Keratinocyte (primary cell): ENCODE measurements at regions not wholly inside any gene's neighbourhood (a gene's known extent, or its start where the extent isn't known, plus 50 kb on each side); places are given as distances from the start of the nearest gene placed in this dataset.

ENCODE experiments used
- CTCF ChIP-seq, 3 experiments: IDR thresholded peaks in 1 of 3; conservative IDR thresholded peaks in 1 of 3; optimal IDR thresholded peaks in 1 of 3; 2 replicates in 2 of 3; 3 replicates in 1 of 3; pipeline versions ENCODE3 to v1.5.1; 2011; ENCODE audit warnings: low read length in 3 of 3, mild to moderate bottlenecking in 3 of 3, moderate library complexity in 2 of 3, control low read depth in 1 of 3, inconsistent platforms in 1 of 3; ENCODE audit not compliant: insufficient read depth in 2 of 3; ENCODE audit errors: extremely low read depth in 1 of 3
- EZH2 ChIP-seq: IDR thresholded peaks from one replicate; pipeline ENCODE4 v1.6.1; 2012; ENCODE audit warnings: inconsistent platforms, mild to moderate bottlenecking, low read length, moderate library complexity

DNA sequence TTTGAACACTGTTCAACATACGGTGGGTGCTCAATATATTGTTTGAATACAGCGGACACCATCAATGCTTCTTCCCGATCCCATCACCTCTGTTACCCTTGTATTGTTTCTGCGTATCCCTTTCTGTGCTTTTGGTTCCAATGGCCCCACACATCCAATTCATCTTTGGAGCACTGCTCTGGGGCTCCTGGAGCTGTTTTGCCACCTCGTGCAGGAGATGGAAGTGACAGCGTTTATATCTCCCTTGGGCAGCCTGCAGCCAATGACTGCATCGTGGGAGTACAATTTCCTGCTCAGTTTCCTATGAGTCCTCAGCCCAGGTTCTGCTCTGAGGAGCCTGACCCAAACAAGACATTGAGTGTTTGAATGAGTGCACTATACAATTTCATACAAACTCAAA is 50.2 kb upstream of the PIK3CG start:
- no peak for TF ChIP-seq CTCF (optimal IDR thresholded peaks at IDR 0.05 in 1 of 3, IDR thresholded peaks at IDR 0.05 in 1 of 3, conservative IDR thresholded peaks at IDR 0.05 in 1 of 3; ENCODE audit: extremely low read depth in 1 of 3, insufficient read depth in 2 of 3, low read length in 3 of 3)
- TF ChIP-seq EZH2 = no peak
